Right lobe of liver (tissue), 6 donors: ENCODE measurements at regions not wholly inside any gene's neighbourhood (a gene's known extent, or its start where the extent isn't known, plus 50 kb on each side); places are given as distances from the start of the nearest gene placed in this dataset.

Experiments used
- ATAC-seq, 4 donors: fragments of 200-7000 bp; cut with Tn5 transposase; one replicate each; pipeline ENCODE4 v1.9.1; 2020; ENCODE audit warnings: mild to moderate bottlenecking in 4 of 4, moderate library complexity in 4 of 4
- DNase-seq, 3 donors: peaks; one replicate each; pipeline ENCODE4 v3.0.0-alpha.2; 2020
- H3K27ac ChIP-seq, 3 donors: fragments of 200-600 bp; one replicate each; pipeline ENCODE4 v1.8.0; 2022
- H3K27me3 ChIP-seq, 2 donors: fragments of 200-600 bp; one replicate each; pipeline ENCODE4 v1.8.0; 2022
- H3K36me3 ChIP-seq, 4 donors: fragments of 200-600 bp; sonication (generic) in 1 of 4; one replicate each; pipeline versions ENCODE4 v1.5.1 to v1.8.0; 2017 to 2022; ENCODE audit warnings: control low read depth in 1 of 4
- H3K4me1 ChIP-seq, 4 donors: fragments of 200-600 bp; sonication (generic) in 1 of 4; one replicate each; pipeline versions ENCODE4 v1.5.1 to v1.8.0; 2017 to 2022; ENCODE audit warnings: control low read depth in 1 of 4
- H3K4me3 ChIP-seq, 3 donors: fragments of 200-600 bp; one replicate each; pipeline ENCODE4 v1.8.0; 2022
- H3K9me3 ChIP-seq, 4 donors: fragments of 200-600 bp; sonication (generic) in 1 of 4; one replicate each; pipeline versions ENCODE4 v1.5.1 to v1.8.0; 2017 to 2022; ENCODE audit warnings: control low read depth in 1 of 4
- POLR2A ChIP-seq: fragments of 450-650 bp; IDR thresholded peaks from one replicate; pipeline ENCODE4 v1.6.1; 2017; ENCODE audit warnings: antibody characterized with exemption, mild to moderate bottlenecking
- WGBS: methylation state at CpG from one replicate; pipeline ENCODE4 v1.1.6; 2018; ENCODE audit warnings: low coverage, low lambda C conversion rate; ENCODE audit not compliant: insufficient coverage; ENCODE audit errors: missing lambda C conversion rate; 5-methylcytosine and 5-hydroxymethylcytosine counted together
- intact Hi-C, 2 donors: fragments of 100-400 bp; cut with DNase I; formaldehyde crosslinking; loops; one replicate each; pipeline versions ENCODE4 v1.11.2 to v1.14.1; 2022
- TF ChIP-seq, protein P1 (sequence below), 4 donors: fragments of 200-600 bp in 3 of 4; fragments of 450-650 bp in 1 of 4; IDR thresholded peaks; one replicate each; pipeline versions ENCODE4 v1.5.1 to v1.8.0; 2016 to 2022; ENCODE audit warnings: antibody characterized with exemption in 4 of 4, mild to moderate bottlenecking in 2 of 4
- donor health status: DM: no; HTN: yes; CAD: no.
- donor health status: DM: no; HTN: no; CAD: no.
- donor health status: DM: no; HTN: no; CAD: no.
- donor health status: DM: no; HTN: yes; CAD: no.
- donor health status: DM: no; HTN: yes; CAD: no.

DNA sequence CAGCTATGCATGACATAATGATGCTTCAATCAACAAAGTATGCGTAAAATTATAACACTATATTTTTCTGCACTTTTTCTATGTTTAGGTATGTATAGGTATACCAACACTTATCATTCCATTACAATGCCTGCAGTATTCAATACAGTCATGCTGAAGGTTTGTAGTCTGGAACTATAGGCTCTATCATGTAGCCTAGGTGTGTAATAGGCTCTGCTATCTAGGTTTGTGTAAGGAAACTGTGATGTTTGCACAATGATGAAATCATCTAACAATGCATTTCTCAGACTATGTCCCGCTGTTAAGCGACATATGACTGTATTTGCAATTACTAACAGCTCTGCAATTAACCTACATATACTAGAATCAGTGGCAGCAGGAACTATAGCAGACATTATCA lies 1447.5 kb downstream of the GATA3 start:
- H3K4me3 ChIP-seq: no peak overlapping the region
- H3K27ac ChIP-seq: no peak overlapping the region
- 57% methylated on average over 3 of the region's 3 CpGs for WGBS
- DNase-seq (no peak), ATAC-seq (no peak)
- H3K27me3 ChIP-seq: no peaks in the 10 kb centered on the region
- intact Hi-C loops: no loop called here
- H3K4me1 ChIP-seq: no peaks in the 10 kb centered on the region
- no peaks in the 10 kb centered on the region for H3K36me3 ChIP-seq
- H3K9me3 ChIP-seq: no peaks in the 10 kb centered on the region
- TF ChIP-seq, protein P1, sequence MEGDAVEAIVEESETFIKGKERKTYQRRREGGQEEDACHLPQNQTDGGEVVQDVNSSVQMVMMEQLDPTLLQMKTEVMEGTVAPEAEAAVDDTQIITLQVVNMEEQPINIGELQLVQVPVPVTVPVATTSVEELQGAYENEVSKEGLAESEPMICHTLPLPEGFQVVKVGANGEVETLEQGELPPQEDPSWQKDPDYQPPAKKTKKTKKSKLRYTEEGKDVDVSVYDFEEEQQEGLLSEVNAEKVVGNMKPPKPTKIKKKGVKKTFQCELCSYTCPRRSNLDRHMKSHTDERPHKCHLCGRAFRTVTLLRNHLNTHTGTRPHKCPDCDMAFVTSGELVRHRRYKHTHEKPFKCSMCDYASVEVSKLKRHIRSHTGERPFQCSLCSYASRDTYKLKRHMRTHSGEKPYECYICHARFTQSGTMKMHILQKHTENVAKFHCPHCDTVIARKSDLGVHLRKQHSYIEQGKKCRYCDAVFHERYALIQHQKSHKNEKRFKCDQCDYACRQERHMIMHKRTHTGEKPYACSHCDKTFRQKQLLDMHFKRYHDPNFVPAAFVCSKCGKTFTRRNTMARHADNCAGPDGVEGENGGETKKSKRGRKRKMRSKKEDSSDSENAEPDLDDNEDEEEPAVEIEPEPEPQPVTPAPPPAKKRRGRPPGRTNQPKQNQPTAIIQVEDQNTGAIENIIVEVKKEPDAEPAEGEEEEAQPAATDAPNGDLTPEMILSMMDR (IDR thresholded peaks at IDR 0.05): no peak
- no peak for TF ChIP-seq POLR2A

DNA sequence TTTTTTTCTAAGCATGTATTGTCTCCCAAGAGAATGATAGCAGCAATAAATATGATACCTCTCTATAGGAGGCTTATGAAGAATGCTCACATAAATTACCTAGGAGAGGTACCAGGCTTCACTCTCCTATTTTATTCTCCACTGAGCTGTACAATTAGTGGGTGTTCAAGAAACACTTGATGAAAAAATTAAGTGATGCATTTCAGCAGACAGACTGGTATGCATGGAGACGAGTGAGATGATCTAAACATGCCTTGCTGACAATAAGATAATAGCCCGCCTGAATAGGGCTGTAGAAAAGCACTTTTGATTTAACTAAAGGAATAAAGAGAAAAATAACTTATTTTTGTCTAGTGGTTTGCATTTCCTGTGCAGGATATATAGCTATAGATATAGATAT lies 1449.7 kb downstream of the GATA3 start:
- no peak overlapping the region for H3K27ac ChIP-seq
- DNase-seq (no peak), ATAC-seq (no peak)
- H3K36me3 ChIP-seq: no peaks in the 10 kb centered on the region
- TF ChIP-seq, protein P1 (IDR thresholded peaks at IDR 0.05): no peak
- no peak for TF ChIP-seq POLR2A
- H3K4me3 ChIP-seq: no peak overlapping the region
- intact Hi-C loops: no loop called here
- H3K9me3 ChIP-seq: no peaks in the 10 kb centered on the region
- H3K27me3 ChIP-seq: no peaks in the 10 kb centered on the region
- H3K4me1 ChIP-seq: no peaks in the 10 kb centered on the region
- 45% methylated on average over 2 of the region's 2 CpGs for WGBS

DNA sequence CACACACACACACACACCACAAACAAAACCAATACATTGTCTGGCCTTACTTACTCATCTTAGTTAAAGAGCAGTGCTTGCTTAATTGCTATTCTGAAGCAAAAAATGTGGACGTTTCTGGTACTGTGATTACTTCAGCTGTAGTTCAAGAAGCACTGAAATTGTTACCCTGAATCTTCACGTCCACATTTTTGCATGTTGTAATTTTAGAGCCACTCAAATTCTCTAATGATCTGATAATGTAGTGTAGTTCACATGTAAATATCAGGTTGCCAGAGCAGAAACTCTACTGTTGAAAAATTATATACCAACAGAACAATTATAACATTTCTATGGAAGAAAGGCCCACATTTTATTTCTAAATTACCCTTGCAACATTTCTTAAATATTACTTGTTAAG lies 1451.1 kb downstream of the GATA3 start:
- DNase-seq (no peak), ATAC-seq (no peak)
- no peaks in the 10 kb centered on the region for H3K27me3 ChIP-seq
- intact Hi-C loops: no loop called here
- 24% methylated on average over 2 of the region's 2 CpGs for WGBS
- no peaks in the 10 kb centered on the region for H3K4me1 ChIP-seq
- H3K4me3 ChIP-seq: no peak overlapping the region
- H3K36me3 ChIP-seq: no peaks in the 10 kb centered on the region
- H3K9me3 ChIP-seq: no peaks in the 10 kb centered on the region
- no peak for TF ChIP-seq POLR2A
- TF ChIP-seq, protein P1 (IDR thresholded peaks at IDR 0.05): no peak
- H3K27ac ChIP-seq: no peak overlapping the region

DNA sequence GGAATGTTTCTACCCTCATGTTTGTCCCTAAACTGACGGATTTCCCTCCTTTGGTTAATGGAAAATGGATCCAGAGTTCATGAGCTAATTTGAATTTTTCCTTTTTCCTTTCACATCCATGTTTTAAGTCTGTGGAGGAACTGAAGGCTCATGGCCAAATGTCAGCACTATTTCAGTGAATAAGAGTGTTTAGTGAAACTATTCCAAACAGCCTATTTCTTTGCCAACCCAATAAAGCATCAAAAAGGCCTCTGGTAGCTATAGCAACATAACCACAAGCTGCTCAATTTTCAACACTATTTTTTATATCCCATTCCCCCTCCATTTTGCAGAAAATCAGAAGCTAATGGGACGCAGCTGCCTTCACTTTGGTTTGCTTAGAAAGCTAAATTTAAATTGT lies 1454.1 kb downstream of the GATA3 start:
- DNase-seq: no peak
- no peak for ATAC-seq
- Histone ChIP-seq H3K4me1 (no peaks in the 10 kb centered on the region), H3K36me3 (no peaks in the 10 kb centered on the region), H3K27ac (no peak overlapping the region), H3K27me3 (no peaks in the 10 kb centered on the region), H3K4me3 (no peak overlapping the region), H3K9me3 (no peaks in the 10 kb centered on the region)
- intact Hi-C loops: no loop called here
- 29% methylated on average over 2 of the region's 2 CpGs for WGBS
- TF ChIP-seq, protein P1 (IDR thresholded peaks at IDR 0.05): no peak
- TF ChIP-seq POLR2A: no peak

DNA sequence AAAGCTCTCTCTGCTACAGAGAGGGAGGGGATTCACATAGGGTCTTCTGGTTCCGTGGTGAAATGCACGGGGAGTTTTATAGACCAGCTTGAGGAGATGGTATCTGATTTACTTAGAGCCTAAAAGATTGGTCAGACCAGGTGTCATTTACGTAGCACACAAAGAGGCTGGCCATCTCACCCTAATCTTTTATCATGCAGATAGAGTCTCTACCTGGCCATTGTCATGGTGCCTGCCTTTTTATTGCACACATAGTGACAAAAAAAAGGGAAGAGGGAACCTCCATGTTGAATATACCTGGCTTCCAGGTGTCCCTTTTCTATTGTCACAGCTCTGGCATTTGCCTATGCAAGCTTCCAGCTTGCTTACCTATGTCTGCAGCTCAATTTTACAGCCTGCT lies 1456.1 kb downstream of the GATA3 start:
- WGBS: 27% methylated on average over 2 of the region's 3 CpGs
- Histone ChIP-seq H3K27me3 (no peaks in the 10 kb centered on the region), H3K4me3 (no peak overlapping the region), H3K9me3 (no peaks in the 10 kb centered on the region), H3K36me3 (no peaks in the 10 kb centered on the region), H3K4me1 (no peaks in the 10 kb centered on the region), H3K27ac (no peak overlapping the region)
- DNase-seq (no peak), ATAC-seq (no peak)
- intact Hi-C loops: no loop called here
- no peak for TF ChIP-seq POLR2A
- TF ChIP-seq, protein P1 (IDR thresholded peaks at IDR 0.05): no peak
